Glomerular visceral epithelial cell (primary cell): ENCODE measurements at regions not wholly inside any gene's neighbourhood (a gene's known extent, or its start where the extent isn't known, plus 50 kb on each side); places are given as distances from the start of the nearest gene placed in this dataset.
A peak's percentile ranks its signal among the peaks of the same experiment; 100 is the strongest.
"Not testable (repeated sequence)": the region's sequence is repeated elsewhere in the genome, so short reads cannot be mapped to it uniquely, and the experiment has no call there.

Source experiments
- DNase-seq: peaks from one replicate; pipeline ENCODE4 v3.0.0-alpha.2; 2016; ENCODE audit errors: extremely low spot score

- no peak for DNase-seq
Measured at GRCh38 chr5:78726571-78726970, 78.0 kb upstream of the LHFPL2 start.

DNA sequence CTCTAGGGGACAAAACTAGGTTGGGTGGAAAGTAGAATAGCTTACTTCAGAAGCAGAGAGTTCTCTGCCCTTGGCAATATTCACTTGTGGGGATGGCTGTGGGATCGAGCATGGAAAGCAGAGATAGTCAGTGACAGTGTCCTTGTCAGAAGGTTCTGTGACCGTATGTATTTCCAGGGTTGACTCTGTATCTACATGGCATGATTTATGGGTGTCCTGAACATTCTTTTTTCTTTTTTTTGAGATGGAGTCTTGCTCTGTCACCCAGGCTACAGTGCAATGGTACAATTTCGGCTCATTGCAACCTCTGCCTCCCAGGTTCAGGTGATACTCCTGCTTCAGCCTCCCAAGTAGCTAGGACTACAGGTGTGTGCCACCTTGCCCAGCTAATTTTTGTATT, 77.4 kb upstream of the LHFPL2 start:
- DNase-seq: no peak

DNA sequence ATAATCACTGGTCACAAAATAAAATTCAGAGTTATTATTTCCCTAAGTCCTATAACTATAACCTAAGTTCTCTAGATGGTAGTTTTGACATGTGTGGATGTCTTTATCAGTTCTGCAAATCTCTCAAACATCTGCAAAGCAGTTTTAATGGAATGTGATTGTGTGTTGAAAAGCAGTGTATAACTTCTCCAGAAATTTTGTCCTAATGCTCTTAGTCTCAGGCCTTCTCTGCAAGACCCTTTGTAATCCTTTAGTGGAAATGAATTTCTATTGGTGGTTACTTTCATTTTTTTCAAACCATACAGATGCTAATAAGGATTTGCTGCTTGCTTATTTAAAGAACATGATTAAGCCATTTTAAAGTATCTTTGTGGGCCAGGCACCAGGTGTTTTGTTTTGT, 75.5 kb upstream of the LHFPL2 start:
- no peak for DNase-seq

GRCh38 chr5:78720997-78721396, 72.4 kb upstream of the LHFPL2 start:
- DNase-seq: no peak

DNA sequence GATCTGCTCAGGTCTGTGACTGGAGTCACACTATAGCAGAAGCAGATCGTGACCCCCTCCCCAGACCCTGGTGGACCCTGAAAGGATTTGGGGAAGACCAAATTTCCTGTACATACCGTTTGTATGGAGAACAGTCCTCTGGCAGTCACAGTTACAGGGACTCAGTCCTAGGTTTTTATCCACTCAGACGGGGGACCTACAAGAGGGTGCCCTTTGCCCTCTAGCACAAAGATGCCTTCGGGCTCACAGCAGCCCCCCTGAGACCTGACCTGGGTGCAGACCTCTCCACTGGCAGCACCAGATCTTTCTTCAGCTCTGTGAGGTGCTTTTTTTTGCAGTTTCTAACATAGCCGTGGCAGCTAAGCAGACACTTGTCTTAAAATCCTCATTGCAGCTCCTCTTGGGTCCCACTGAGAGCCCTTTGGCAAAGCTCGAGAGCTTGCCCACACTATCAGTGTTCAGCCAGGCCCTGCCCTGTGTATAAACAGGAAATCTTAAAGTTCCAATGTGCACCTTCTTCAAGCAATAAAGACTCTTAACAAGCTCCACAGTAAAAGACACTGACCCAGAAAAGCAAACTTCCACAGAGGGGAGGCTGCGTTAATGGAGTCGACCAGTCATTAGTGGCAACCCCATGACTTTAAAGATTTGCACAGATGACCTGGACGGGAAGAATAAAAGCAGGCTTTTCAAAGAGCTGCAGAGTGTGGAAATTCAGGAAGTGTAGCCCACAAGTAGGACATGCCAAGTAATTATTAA, 71.8 kb upstream of the LHFPL2 start:
- DNase-seq: no peak

DNA sequence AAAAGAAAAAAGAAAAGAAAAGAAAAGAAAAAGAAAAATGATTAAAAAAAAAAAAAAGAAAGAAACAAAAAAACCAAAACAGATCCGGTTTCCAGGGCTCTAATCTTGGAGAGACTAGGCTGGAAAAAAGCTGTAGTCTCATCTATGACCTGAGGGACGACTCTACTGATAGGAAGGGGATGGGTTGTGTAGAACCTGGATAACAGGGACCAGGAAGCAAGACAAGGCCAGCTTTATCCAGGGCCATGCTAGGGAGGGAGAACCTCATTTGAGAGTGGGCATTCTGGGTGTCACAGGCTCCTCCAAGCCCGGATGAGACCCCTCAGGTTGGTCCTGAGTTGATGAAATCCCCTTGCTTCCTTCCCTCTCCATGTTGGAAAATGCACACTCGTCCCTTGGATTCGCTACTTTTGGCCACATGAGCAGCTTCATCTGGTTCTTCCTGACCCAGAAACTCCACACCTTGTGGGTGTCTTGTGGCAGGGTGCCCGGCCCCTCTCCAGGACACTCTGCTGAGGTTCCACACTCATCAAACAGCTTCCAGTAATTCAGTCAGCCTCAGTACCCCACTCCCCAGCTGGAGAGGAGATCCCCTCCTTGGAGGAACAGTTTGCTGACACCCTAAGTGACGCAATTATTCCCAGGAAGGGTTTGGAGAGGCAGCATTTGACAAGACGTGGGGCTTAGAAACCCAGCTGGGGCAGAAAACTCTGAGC, 71.1 kb upstream of the LHFPL2 start:
- DNase-seq: no peak

GRCh38 chr5:78718824-78719223, 70.3 kb upstream of the LHFPL2 start:
- DNase-seq: no peak

- DNase-seq: no peak
Measured at GRCh38 chr5:78717674-78718584, 69.4 kb upstream of the LHFPL2 start.

GRCh38 chr5:78716206-78716605, 67.6 kb upstream of the LHFPL2 start:
- DNase-seq: peak; percentile 54

DNA sequence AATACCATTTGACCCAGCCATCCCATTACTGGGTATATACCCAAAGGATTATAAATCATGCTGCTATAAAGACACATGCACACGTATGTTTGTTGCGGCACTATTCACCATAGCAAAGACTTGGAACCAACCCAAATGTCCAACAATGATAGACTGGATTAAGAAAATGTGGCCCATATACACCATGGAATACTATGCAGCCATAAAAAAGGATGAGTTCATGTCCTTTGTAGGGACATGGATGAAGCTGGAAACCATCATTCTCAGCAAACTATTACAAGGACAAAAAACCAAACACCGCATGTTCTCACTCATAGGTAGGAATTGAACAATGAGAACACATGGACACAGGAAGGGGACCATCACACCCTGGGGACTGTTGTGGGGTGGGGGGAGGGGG, 66.8 kb upstream of the LHFPL2 start:
- DNase-seq: not testable (repeated sequence)

GRCh38 chr5:78711670-78712069, 63.1 kb upstream of the LHFPL2 start:
- DNase-seq: not testable (repeated sequence)

- not testable (repeated sequence) for DNase-seq
Measured at GRCh38 chr5:78709729-78710430, 61.3 kb upstream of the LHFPL2 start.

DNA sequence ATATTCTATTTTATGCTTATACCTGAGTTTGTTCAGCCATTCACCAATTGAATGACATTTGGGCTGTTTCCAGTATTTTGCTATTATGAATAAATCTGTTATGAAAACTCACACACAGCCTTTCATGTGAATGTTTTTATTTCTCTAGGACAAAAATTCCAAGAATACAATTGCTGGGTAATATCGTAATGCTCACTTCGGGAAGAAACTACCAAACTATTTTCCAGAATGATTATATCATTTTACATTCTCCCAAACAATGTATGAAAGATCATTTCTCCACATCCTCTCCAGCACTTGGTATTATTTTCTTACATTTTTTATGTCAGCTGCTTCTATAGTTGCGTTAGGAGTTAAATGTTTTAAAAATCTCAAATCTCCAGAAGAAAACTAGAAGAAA, 58.3 kb upstream of the LHFPL2 start:
- peak; percentile 46 for DNase-seq

DNA sequence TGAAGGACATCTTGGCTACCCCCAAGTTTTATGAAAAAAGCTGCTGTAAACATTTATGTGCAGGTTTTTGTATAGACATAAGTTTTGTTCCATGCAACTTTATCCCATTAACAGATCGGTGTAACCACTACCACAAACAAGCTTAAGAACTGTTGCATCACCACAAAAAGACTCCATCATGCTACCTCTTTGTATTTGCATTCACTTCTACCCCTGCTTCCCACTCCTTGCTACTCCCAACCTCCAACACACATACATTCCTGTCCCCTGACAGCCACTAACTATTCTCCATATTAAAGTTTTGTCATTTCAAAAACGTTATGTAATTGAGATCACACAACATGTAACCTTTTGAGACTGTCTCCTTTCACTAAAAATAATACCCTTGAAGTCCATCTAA, 57.8 kb upstream of the LHFPL2 start:
- no peak for DNase-seq

- DNase-seq: peak; percentile 49
Measured at GRCh38 chr5:78705826-78706225, 57.3 kb upstream of the LHFPL2 start.

GRCh38 chr5:78701795-78702410, 53.3 kb upstream of the LHFPL2 start:
- no peak for DNase-seq

DNA sequence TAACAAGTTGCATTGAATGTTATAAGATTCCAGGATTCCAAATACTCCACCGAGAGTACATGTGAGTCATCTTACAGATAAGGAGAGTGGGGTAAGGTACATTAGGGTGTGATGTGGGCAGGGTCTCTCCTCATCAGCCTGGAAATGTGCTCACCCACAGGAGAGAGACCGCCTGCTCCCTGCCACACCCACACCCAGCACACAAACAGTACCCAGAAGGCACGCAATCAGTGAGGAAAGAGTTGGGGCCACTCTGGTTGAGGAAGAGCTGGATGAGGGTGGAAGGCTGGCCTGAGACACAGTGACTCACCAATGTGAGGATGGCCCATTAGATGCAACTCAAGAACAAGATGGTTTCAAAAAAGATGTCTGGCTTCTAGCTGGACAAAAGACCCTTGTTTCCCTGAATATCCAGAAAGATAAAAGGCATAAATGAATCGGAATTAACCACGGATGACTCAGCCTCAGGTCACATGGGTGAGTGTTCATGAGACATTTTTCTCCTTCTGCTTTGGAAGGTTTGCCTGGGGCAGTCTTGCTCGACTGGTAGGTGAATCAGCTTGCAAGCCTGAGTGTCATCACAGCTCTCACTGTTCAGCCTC, 51.1 kb upstream of the LHFPL2 start:
- peak; percentile 87 for DNase-seq

DNA sequence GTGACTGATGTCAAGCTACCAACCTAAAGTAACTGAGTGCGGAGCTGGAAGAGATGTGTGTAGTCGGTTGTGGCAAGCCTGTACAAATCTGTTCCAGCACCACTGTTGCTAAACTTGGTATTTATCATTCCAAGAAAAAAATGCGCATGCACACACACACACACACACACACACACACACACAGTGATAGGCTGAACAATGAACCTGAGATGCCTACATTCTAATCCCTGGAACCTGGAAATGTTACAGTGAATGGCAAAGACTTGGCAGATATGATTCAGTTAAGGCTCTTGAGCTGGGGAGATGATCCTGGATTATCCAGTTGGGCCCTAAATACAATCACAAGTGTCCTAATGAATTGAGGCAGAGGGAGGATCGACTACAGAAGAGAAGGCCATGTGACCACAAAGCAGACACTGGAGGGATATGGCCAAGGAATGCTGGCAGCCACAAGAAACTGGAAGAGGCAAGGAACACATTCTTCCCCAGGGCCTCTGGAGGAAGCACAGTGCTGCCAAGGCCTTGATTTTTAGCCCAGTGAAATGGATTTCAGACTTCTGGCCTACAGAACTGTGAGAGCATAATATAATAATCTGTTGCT, 49.7 kb upstream of the LHFPL2 start:
- no peak for DNase-seq
